HL-60 (cell line): ENCODE measurements at regions not wholly inside any gene's neighbourhood (a gene's known extent, or its start where the extent isn't known, plus 50 kb on each side); places are given as distances from the start of the nearest gene placed in this dataset.

Source experiments
- CTCF ChIP-seq: IDR thresholded peaks from one replicate; pipeline ENCODE4 v1.5.1; 2011; ENCODE audit warnings: low read length, control low read depth, inconsistent platforms; ENCODE audit not compliant: insufficient read depth
- POLR2AphosphoS5 ChIP-seq: IDR thresholded peaks from 2 replicates; pipeline ENCODE4 v1.6.1; 2012; ENCODE audit warnings: low read depth
- TF ChIP-seq, protein P1 (sequence below): IDR thresholded peaks from 2 replicates; pipeline ENCODE4 v1.6.1; 2012; ENCODE audit warnings: low read depth; ENCODE audit not compliant: insufficient replicate concordance

- no peak for TF ChIP-seq CTCF
- no peak for TF ChIP-seq POLR2AphosphoS5
- TF ChIP-seq, protein P1, sequence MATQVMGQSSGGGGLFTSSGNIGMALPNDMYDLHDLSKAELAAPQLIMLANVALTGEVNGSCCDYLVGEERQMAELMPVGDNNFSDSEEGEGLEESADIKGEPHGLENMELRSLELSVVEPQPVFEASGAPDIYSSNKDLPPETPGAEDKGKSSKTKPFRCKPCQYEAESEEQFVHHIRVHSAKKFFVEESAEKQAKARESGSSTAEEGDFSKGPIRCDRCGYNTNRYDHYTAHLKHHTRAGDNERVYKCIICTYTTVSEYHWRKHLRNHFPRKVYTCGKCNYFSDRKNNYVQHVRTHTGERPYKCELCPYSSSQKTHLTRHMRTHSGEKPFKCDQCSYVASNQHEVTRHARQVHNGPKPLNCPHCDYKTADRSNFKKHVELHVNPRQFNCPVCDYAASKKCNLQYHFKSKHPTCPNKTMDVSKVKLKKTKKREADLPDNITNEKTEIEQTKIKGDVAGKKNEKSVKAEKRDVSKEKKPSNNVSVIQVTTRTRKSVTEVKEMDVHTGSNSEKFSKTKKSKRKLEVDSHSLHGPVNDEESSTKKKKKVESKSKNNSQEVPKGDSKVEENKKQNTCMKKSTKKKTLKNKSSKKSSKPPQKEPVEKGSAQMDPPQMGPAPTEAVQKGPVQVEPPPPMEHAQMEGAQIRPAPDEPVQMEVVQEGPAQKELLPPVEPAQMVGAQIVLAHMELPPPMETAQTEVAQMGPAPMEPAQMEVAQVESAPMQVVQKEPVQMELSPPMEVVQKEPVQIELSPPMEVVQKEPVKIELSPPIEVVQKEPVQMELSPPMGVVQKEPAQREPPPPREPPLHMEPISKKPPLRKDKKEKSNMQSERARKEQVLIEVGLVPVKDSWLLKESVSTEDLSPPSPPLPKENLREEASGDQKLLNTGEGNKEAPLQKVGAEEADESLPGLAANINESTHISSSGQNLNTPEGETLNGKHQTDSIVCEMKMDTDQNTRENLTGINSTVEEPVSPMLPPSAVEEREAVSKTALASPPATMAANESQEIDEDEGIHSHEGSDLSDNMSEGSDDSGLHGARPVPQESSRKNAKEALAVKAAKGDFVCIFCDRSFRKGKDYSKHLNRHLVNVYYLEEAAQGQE, result no peak
Measured at GRCh38 chr15:91779960-91780359, 73.5 kb upstream of the SLCO3A1 start.
